Mammary epithelial cell (primary cell): ENCODE measurements at regions not wholly inside any gene's neighbourhood (a gene's known extent, or its start where the extent isn't known, plus 50 kb on each side); places are given as distances from the start of the nearest gene placed in this dataset.

Source experiments
- EZH2 ChIP-seq: IDR thresholded peaks from 2 replicates; pipeline ENCODE4 v1.6.1; 2012; ENCODE audit warnings: low read length, inconsistent platforms, borderline replicate concordance
- TF ChIP-seq, protein P1 (sequence below), 2 donors: IDR thresholded peaks in 1 of 2; conservative IDR thresholded peaks in 1 of 2; 2 replicates each; pipeline ENCODE4 v1.5.1; 2011 to 2012; ENCODE audit warnings: inconsistent platforms in 2 of 2, low read length in 2 of 2, mild to moderate bottlenecking in 2 of 2, control low read depth in 1 of 2, low read depth in 1 of 2; ENCODE audit not compliant: insufficient read depth in 1 of 2; ENCODE audit errors: extremely low read depth in 1 of 2

DNA sequence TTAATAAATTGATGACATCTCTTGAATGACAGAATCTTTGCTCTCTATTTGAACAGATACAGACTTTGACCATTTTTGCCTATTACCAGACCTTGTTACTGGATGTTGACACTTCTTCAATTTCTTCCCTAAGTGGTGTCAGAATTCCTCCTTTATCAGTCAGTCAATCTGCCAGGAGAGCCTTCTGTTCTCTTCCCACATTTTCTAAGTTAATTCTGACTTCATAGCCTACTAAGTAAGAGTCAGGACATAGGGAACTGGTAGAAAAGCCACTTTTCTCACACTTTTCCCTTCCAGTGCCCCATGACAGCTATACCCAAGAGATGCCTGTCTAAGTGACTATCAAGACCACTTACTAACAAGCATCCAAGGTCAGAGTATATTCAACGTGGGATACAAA is 1187.5 kb upstream of the NXPH2 start:
- no peak for TF ChIP-seq EZH2
- TF ChIP-seq, protein P1, sequence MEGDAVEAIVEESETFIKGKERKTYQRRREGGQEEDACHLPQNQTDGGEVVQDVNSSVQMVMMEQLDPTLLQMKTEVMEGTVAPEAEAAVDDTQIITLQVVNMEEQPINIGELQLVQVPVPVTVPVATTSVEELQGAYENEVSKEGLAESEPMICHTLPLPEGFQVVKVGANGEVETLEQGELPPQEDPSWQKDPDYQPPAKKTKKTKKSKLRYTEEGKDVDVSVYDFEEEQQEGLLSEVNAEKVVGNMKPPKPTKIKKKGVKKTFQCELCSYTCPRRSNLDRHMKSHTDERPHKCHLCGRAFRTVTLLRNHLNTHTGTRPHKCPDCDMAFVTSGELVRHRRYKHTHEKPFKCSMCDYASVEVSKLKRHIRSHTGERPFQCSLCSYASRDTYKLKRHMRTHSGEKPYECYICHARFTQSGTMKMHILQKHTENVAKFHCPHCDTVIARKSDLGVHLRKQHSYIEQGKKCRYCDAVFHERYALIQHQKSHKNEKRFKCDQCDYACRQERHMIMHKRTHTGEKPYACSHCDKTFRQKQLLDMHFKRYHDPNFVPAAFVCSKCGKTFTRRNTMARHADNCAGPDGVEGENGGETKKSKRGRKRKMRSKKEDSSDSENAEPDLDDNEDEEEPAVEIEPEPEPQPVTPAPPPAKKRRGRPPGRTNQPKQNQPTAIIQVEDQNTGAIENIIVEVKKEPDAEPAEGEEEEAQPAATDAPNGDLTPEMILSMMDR (conservative IDR thresholded peaks at IDR 0.05 in 1 of 2, IDR thresholded peaks at IDR 0.05 in 1 of 2; ENCODE audit: extremely low read depth in 1 of 2, insufficient read depth in 1 of 2, low read depth in 1 of 2, low read length in 2 of 2) = no peak
